B cell (primary cell): ENCODE measurements at regions not wholly inside any gene's neighbourhood (a gene's known extent, or its start where the extent isn't known, plus 50 kb on each side); places are given as distances from the start of the nearest gene placed in this dataset.

Experiments
- EZH2 ChIP-seq: IDR thresholded peaks from 2 replicates; pipeline ENCODE4 v1.6.1; 2012; ENCODE audit warnings: borderline replicate concordance, low read depth, mild to moderate bottlenecking, moderate library complexity, low read length; ENCODE audit not compliant: insufficient read depth, poor library complexity, severe bottlenecking
- TF ChIP-seq, protein P1 (sequence below): fragments of 200-600 bp; IDR thresholded peaks from one replicate; pipeline ENCODE4 v1.8.0; 2022; ENCODE audit warnings: antibody characterized with exemption, mild to moderate bottlenecking

DNA sequence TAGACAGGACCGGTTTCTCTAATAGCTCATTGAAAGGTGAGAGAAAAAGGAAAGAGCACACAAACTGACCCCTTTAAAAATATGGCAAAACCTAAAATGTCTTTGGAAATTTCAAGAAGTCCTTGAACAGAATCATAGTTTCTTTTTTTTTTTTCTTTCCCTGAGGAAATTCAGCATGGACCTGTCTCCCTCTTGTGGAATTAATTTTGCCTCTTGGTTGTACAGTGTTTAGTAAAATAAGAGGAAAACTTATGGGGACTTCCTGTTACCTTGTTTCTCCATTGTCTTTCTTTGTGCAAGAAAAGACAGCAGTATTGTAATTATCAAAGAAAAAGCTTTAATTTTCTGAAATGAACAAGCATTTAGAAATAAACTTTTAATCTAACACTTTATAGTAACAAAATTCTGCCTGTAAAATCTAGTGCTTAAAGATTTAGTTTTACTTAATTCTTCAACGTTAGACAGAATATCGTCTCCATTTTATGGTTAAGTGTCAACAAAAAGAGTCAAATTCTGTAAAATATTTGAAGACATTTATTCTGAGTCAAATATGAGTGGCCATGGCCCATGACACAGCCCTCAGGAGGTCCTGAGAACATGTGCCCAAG is 176.3 kb upstream of the NABP1 start:
- TF ChIP-seq EZH2, result no peak
- TF ChIP-seq, protein P1, sequence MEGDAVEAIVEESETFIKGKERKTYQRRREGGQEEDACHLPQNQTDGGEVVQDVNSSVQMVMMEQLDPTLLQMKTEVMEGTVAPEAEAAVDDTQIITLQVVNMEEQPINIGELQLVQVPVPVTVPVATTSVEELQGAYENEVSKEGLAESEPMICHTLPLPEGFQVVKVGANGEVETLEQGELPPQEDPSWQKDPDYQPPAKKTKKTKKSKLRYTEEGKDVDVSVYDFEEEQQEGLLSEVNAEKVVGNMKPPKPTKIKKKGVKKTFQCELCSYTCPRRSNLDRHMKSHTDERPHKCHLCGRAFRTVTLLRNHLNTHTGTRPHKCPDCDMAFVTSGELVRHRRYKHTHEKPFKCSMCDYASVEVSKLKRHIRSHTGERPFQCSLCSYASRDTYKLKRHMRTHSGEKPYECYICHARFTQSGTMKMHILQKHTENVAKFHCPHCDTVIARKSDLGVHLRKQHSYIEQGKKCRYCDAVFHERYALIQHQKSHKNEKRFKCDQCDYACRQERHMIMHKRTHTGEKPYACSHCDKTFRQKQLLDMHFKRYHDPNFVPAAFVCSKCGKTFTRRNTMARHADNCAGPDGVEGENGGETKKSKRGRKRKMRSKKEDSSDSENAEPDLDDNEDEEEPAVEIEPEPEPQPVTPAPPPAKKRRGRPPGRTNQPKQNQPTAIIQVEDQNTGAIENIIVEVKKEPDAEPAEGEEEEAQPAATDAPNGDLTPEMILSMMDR, result no peak
